ENCODE measurements at regions not wholly inside any gene's neighbourhood (a gene's known extent, or its start where the extent isn't known, plus 50 kb on each side); places are given as distances from the start of the nearest gene placed in this dataset.

GRCh38 chr1:222865718-222866117 lies 50.9 kb downstream of the DISP1 start:
- no peak for DNase-seq (ENCODE audit: low read depth)
- TF ChIP-seq CTCF (IDR thresholded peaks at IDR 0.05; ENCODE audit: control insufficient read depth, extremely low read depth, insufficient read depth): no peak

GRCh38 chr1:222867316-222867715 lies 52.5 kb downstream of the DISP1 start:
- no peak for TF ChIP-seq CTCF (IDR thresholded peaks at IDR 0.05; ENCODE audit: control insufficient read depth, extremely low read depth, insufficient read depth)
- DNase-seq (ENCODE audit: low read depth): no peak
- no peak overlapping the region for H3K4me3 ChIP-seq (ENCODE audit: low read depth, low read length)

More at GRCh38 chr1:222865718-222866117, 50.9 kb downstream of the DISP1 start:
- no peak overlapping the region for H3K4me3 ChIP-seq (ENCODE audit: low read depth, low read length)

- no peak for TF ChIP-seq CTCF (IDR thresholded peaks at IDR 0.05; ENCODE audit: control insufficient read depth, extremely low read depth, insufficient read depth)
- no peak overlapping the region for H3K4me3 ChIP-seq (ENCODE audit: low read depth, low read length)
- no peak for DNase-seq (ENCODE audit: low read depth)
Observed at GRCh38 chr1:222876182-222876581, 61.3 kb downstream of the DISP1 start.

- TF ChIP-seq CTCF (IDR thresholded peaks at IDR 0.05; ENCODE audit: control insufficient read depth, extremely low read depth, insufficient read depth): no peak
- DNase-seq (ENCODE audit: low read depth): no peak
- no peak overlapping the region for H3K4me3 ChIP-seq (ENCODE audit: low read depth, low read length)
Observed at GRCh38 chr1:222877854-222878253, 63.0 kb downstream of the DISP1 start.

- H3K4me3 ChIP-seq (ENCODE audit: low read depth, low read length): no peak overlapping the region
- DNase-seq (ENCODE audit: low read depth): no peak
- TF ChIP-seq CTCF (IDR thresholded peaks at IDR 0.05; ENCODE audit: control insufficient read depth, extremely low read depth, insufficient read depth): no peak
Observed at GRCh38 chr1:222880587-222880986, 65.7 kb downstream of the DISP1 start.

GRCh38 chr1:222886194-222886854 lies 71.5 kb downstream of the DISP1 start:
- no peak for DNase-seq (ENCODE audit: low read depth)
- H3K4me3 ChIP-seq (ENCODE audit: low read depth, low read length): no peak overlapping the region
- TF ChIP-seq CTCF (IDR thresholded peaks at IDR 0.05; ENCODE audit: control insufficient read depth, extremely low read depth, insufficient read depth): no peak

GRCh38 chr1:222886878-222887351 lies 72.1 kb downstream of the DISP1 start:
- DNase-seq (ENCODE audit: low read depth): no peak
- H3K4me3 ChIP-seq (ENCODE audit: low read depth, low read length): no peak overlapping the region
- TF ChIP-seq CTCF (IDR thresholded peaks at IDR 0.05; ENCODE audit: control insufficient read depth, extremely low read depth, insufficient read depth): no peak
